ENCODE measurements at regions not wholly inside any gene's neighbourhood (a gene's known extent, or its start where the extent isn't known, plus 50 kb on each side); places are given as distances from the start of the nearest gene placed in this dataset.

DNA sequence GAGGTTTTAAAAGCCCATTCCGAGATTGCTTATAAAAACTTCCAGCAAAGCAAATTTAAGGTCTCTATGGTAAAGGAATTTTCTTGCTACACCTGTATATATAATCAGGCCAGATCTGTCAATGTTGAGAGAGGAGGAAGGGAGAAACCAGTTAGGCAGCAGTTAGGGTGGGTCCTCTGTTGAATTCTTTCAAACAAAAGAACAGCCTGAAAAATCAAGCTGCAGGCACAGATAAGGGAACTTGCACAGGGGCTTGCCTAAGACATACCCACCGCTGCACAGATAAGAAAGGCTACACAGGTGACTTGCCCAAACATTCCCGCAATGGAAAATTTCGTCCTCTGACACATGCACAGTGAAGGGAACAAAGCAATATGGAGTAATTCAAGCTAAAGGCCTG, 59.8 kb upstream of the IMMP2L start:
- DNase-seq: no peak
- ATAC-seq (ENCODE audit: poor library complexity): no peak
- Mint-ChIP-seq H3K4me3 (no peak overlapping the region), H3K27ac (no peak overlapping the region), H3K27me3 (peaks cover 14% of the 10 kb centered on the region), H3K9me3 (no peaks in the 10 kb centered on the region), H3K4me1 (ENCODE audit: low read depth) (no peaks in the 10 kb centered on the region), H3K36me3 (ENCODE audit: low read depth) (no peaks in the 10 kb centered on the region)
- no peaks in the 10 kb centered on the region for H3K9me3 ChIP-seq (ENCODE audit: control insufficient read depth in 1 of 2, insufficient read depth in 1 of 2, low read length in 2 of 2)
- intact Hi-C loops (cut with DNase I, micrococcal nuclease): no loop called here
- POLR2A ChIA-PET: no interaction called here
- H3K27ac ChIP-seq (ENCODE audit: low read depth in 1 of 2, low read length in 2 of 2): no peak overlapping the region
- H3K4me3 ChIP-seq (ENCODE audit: low read length): no peak overlapping the region
- no peaks in the 10 kb centered on the region for H3K27me3 ChIP-seq (ENCODE audit: control insufficient read depth in 1 of 2, insufficient read depth in 2 of 2, low read length in 2 of 2)
- CTCF ChIA-PET: no interaction called here
- TF ChIP-seq, protein P1, sequence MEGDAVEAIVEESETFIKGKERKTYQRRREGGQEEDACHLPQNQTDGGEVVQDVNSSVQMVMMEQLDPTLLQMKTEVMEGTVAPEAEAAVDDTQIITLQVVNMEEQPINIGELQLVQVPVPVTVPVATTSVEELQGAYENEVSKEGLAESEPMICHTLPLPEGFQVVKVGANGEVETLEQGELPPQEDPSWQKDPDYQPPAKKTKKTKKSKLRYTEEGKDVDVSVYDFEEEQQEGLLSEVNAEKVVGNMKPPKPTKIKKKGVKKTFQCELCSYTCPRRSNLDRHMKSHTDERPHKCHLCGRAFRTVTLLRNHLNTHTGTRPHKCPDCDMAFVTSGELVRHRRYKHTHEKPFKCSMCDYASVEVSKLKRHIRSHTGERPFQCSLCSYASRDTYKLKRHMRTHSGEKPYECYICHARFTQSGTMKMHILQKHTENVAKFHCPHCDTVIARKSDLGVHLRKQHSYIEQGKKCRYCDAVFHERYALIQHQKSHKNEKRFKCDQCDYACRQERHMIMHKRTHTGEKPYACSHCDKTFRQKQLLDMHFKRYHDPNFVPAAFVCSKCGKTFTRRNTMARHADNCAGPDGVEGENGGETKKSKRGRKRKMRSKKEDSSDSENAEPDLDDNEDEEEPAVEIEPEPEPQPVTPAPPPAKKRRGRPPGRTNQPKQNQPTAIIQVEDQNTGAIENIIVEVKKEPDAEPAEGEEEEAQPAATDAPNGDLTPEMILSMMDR (IDR thresholded peaks at IDR 0.05): no peak
- no peaks in the 10 kb centered on the region for H3K4me1 ChIP-seq (ENCODE audit: insufficient read depth, low read length)
- H3K36me3 ChIP-seq (ENCODE audit: insufficient read depth, low read length): no peaks in the 10 kb centered on the region
